Neural cell (in vitro differentiated cells): ENCODE measurements at regions not wholly inside any gene's neighbourhood (a gene's known extent, or its start where the extent isn't known, plus 50 kb on each side); places are given as distances from the start of the nearest gene placed in this dataset.

ENCODE experiments used
- H2AFZ ChIP-seq: fragments of 200-600, 300-800 bp; sonication (generic), shearing (Covaris generic); 2 replicates; pipeline ENCODE4 v1.6.0; 2014; ENCODE audit warnings: low read depth, mild to moderate bottlenecking, antibody characterized with exemption, low read length, moderate library complexity
- H3F3A ChIP-seq: fragments of 200-600 bp; shearing (Covaris generic); 2 replicates; pipeline ENCODE4 v1.6.1; 2016; ENCODE audit warnings: mild to moderate bottlenecking, moderate library complexity, mixed read lengths, antibody characterized with exemption, low read length; ENCODE audit not compliant: insufficient read depth, poor library complexity, severe bottlenecking
- H3K27ac ChIP-seq: fragments of 200-600, 300-800 bp; sonication (generic), shearing (Covaris generic); 2 replicates; pipeline ENCODE4 v1.5.1; 2014; ENCODE audit warnings: mild to moderate bottlenecking, low read length, moderate library complexity
- H3K27me3 ChIP-seq: fragments of 300-800, 200-600 bp; sonication (generic), shearing (Covaris generic); 2 replicates; pipeline ENCODE4 v1.6.0; 2014; ENCODE audit warnings: mild to moderate bottlenecking, low read depth, low read length, moderate library complexity; ENCODE audit not compliant: insufficient read depth
- H3K36me3 ChIP-seq: fragments of 300-800, 200-600 bp; sonication (generic), shearing (Covaris generic); 2 replicates; pipeline ENCODE4 v1.5.1; 2014; ENCODE audit warnings: mild to moderate bottlenecking, antibody characterized with exemption, low read length, moderate library complexity; ENCODE audit not compliant: insufficient read depth
- H3K4me2 ChIP-seq: fragments of 300-800, 200-600 bp; sonication (generic), shearing (Covaris generic); 2 replicates; pipeline ENCODE4 v1.6.0; 2014; ENCODE audit warnings: mild to moderate bottlenecking, low read length
- H3K4me3 ChIP-seq: fragments of 300-800, 200-600 bp; sonication (generic), shearing (Covaris generic); 2 replicates; pipeline ENCODE4 v1.5.1; 2014; ENCODE audit warnings: mild to moderate bottlenecking, low read length, moderate library complexity
- H3K79me2 ChIP-seq: fragments of 200-600 bp; shearing (Covaris generic); replicated peaks from 2 replicates; pipeline ENCODE4 v1.6.0; 2014; ENCODE audit warnings: mild to moderate bottlenecking, low read length, moderate library complexity; ENCODE audit not compliant: insufficient read depth
- H3K9ac ChIP-seq: fragments of 300-800, 200-600 bp; sonication (generic), shearing (Covaris generic); 2 replicates; pipeline ENCODE4 v1.6.1; 2016; ENCODE audit warnings: mild to moderate bottlenecking, low read length, mixed read lengths
- H3K9me2 ChIP-seq: fragments of 200-600 bp; shearing (Covaris generic); 2 replicates; pipeline ENCODE4 v1.6.1; 2016; ENCODE audit warnings: mild to moderate bottlenecking, low read length, mixed read lengths; ENCODE audit not compliant: insufficient read depth
- H3K9me3 ChIP-seq: fragments of 200-600, 300-800 bp; sonication (generic), shearing (Covaris generic); 2 replicates; pipeline ENCODE4 v1.6.1; 2016; ENCODE audit warnings: mild to moderate bottlenecking, mixed run types, low read length, moderate library complexity, mixed read lengths
- H4K20me1 ChIP-seq: fragments of 200-600 bp; shearing (Covaris generic); 2 replicates; pipeline ENCODE4 v1.6.1; 2016; ENCODE audit warnings: mild to moderate bottlenecking, mixed run types; ENCODE audit not compliant: insufficient read depth
- EP300 ChIP-seq: fragments of 450-650 bp; conservative IDR thresholded peaks from 2 replicates; pipeline ENCODE4 v1.6.1; 2014; ENCODE audit warnings: antibody characterized with exemption, mild to moderate bottlenecking, moderate library complexity; ENCODE audit not compliant: poor library complexity, severe bottlenecking
- EZH2 ChIP-seq: fragments of 200-600, 300-800 bp; shearing (Covaris generic), sonication (generic); IDR thresholded peaks from 2 replicates; pipeline ENCODE4 v1.6.1; 2014; ENCODE audit warnings: antibody characterized with exemption, low read length, borderline replicate concordance, mild to moderate bottlenecking; ENCODE audit not compliant: insufficient read depth, poor library complexity, severe bottlenecking
- MXI1 ChIP-seq: fragments of 450-650 bp; conservative IDR thresholded peaks from 2 replicates; pipeline ENCODE4 v1.6.1; 2014; ENCODE audit warnings: antibody characterized with exemption, mild to moderate bottlenecking; ENCODE audit not compliant: poor library complexity, severe bottlenecking
- POLR2AphosphoS5 ChIP-seq: IDR thresholded peaks from 2 replicates; pipeline ENCODE4 v1.6.1; 2012
- RAD21 ChIP-seq: fragments of 450-650 bp; conservative IDR thresholded peaks from 2 replicates; pipeline ENCODE4 v1.6.1; 2014; ENCODE audit warnings: antibody characterized with exemption, mild to moderate bottlenecking, moderate library complexity
- SMC3 ChIP-seq: fragments of 450-650 bp; conservative IDR thresholded peaks from 2 replicates; pipeline ENCODE4 v1.6.1; 2014; ENCODE audit warnings: antibody characterized with exemption, mild to moderate bottlenecking, moderate library complexity; ENCODE audit not compliant: poor library complexity
- TAF1 ChIP-seq: IDR thresholded peaks from 2 replicates; pipeline ENCODE4 v1.6.1; 2012; ENCODE audit warnings: low read depth
- TF ChIP-seq, protein P1 (sequence below): IDR thresholded peaks from 2 replicates; pipeline ENCODE4 v1.6.1; 2012; ENCODE audit warnings: borderline replicate concordance
- TF ChIP-seq, protein P2 (sequence below): fragments of 450-650 bp; IDR thresholded peaks from 2 replicates; pipeline ENCODE4 v1.5.1; 2014; ENCODE audit warnings: antibody characterized with exemption, mild to moderate bottlenecking, moderate library complexity; ENCODE audit not compliant: poor library complexity, severe bottlenecking

DNA sequence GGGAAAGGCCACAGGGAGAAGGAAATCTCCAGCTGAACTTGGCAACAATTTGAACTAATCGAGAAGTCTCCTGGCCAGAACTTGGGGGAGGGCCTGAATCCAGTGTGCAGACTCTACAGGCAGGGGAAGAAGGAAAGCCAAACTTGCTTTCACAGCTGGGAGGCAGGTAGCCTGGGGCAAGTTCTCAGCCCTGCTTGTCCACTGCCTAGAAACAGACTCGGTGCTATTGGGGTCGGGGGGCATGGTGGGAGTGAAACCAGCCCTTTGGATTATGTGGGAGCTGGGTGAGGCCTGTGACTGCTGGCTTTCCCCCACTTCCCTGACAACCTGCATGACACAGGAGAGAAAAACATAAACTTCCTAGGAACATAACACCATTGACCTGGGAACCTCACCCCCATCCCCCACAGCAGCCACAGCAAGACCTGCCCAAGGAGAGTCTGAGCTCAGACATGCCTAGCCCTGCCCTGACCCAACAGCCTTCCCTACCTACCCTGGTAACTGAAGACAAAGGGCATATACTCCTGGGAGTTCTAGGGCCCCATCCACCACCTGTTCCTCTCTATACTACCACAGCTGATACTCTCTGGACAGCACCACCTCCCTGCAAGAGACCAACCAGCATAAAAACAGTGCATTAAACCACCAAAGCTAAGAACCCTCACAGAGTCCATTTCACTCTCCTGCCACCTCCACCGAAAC is 103.7 kb upstream of the MNS1 start:
- H3K9me2 ChIP-seq, result no peaks in the 10 kb centered on the region
- H3K27ac ChIP-seq, result no peak overlapping the region
- H3K36me3 ChIP-seq, result no peaks in the 10 kb centered on the region
- no peak overlapping the region for H3K9ac ChIP-seq
- H3F3A ChIP-seq, result no peaks in the 10 kb centered on the region
- H3K4me2 ChIP-seq, result no peak overlapping the region
- no peaks in the 10 kb centered on the region for H3K9me3 ChIP-seq
- H3K27me3 ChIP-seq, result no peaks in the 10 kb centered on the region
- no peaks in the 10 kb centered on the region for H3K79me2 ChIP-seq
- no peak overlapping the region for H2AFZ ChIP-seq
- TF ChIP-seq RAD21, result no peak
- TF ChIP-seq, protein P1, sequence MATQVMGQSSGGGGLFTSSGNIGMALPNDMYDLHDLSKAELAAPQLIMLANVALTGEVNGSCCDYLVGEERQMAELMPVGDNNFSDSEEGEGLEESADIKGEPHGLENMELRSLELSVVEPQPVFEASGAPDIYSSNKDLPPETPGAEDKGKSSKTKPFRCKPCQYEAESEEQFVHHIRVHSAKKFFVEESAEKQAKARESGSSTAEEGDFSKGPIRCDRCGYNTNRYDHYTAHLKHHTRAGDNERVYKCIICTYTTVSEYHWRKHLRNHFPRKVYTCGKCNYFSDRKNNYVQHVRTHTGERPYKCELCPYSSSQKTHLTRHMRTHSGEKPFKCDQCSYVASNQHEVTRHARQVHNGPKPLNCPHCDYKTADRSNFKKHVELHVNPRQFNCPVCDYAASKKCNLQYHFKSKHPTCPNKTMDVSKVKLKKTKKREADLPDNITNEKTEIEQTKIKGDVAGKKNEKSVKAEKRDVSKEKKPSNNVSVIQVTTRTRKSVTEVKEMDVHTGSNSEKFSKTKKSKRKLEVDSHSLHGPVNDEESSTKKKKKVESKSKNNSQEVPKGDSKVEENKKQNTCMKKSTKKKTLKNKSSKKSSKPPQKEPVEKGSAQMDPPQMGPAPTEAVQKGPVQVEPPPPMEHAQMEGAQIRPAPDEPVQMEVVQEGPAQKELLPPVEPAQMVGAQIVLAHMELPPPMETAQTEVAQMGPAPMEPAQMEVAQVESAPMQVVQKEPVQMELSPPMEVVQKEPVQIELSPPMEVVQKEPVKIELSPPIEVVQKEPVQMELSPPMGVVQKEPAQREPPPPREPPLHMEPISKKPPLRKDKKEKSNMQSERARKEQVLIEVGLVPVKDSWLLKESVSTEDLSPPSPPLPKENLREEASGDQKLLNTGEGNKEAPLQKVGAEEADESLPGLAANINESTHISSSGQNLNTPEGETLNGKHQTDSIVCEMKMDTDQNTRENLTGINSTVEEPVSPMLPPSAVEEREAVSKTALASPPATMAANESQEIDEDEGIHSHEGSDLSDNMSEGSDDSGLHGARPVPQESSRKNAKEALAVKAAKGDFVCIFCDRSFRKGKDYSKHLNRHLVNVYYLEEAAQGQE, result no peak
- TF ChIP-seq MXI1, result no peak
- TF ChIP-seq, protein P2, sequence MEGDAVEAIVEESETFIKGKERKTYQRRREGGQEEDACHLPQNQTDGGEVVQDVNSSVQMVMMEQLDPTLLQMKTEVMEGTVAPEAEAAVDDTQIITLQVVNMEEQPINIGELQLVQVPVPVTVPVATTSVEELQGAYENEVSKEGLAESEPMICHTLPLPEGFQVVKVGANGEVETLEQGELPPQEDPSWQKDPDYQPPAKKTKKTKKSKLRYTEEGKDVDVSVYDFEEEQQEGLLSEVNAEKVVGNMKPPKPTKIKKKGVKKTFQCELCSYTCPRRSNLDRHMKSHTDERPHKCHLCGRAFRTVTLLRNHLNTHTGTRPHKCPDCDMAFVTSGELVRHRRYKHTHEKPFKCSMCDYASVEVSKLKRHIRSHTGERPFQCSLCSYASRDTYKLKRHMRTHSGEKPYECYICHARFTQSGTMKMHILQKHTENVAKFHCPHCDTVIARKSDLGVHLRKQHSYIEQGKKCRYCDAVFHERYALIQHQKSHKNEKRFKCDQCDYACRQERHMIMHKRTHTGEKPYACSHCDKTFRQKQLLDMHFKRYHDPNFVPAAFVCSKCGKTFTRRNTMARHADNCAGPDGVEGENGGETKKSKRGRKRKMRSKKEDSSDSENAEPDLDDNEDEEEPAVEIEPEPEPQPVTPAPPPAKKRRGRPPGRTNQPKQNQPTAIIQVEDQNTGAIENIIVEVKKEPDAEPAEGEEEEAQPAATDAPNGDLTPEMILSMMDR, result no peak
- TF ChIP-seq SMC3, result no peak
- H4K20me1 ChIP-seq, result no peaks in the 10 kb centered on the region
- H3K4me3 ChIP-seq, result no peak overlapping the region

DNA sequence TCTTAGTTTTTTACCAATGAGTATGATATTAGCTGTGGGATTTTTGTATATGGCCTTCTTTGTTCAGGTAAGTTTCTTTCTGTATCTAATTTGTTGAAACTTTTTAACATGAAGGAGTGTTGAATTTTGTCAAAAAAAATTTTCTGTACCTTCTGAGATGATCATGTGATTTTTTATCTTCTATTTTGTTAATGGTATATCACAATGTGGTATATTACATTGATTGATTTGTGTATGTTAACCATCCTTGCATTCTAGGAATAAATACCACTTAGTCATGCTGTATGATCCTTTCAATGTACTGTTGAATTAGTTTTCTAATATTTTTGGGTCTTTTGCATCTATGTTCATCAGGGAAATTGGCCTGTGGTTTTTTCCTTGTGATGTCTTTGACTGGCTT is 92.5 kb upstream of the MNS1 start:
- TF ChIP-seq, protein P2, result no peak
- no peak for TF ChIP-seq MXI1
- TF ChIP-seq RAD21, result no peak
- TF ChIP-seq, protein P1, result no peak
- TF ChIP-seq SMC3, result no peak
- no peak for TF ChIP-seq TAF1
- no peak for TF ChIP-seq POLR2AphosphoS5
- TF ChIP-seq EZH2, result no peak
- no peak for TF ChIP-seq EP300
- Histone ChIP-seq H3K9me3 (peaks cover 5% of the 10 kb centered on the region), H3K79me2 (no peaks in the 10 kb centered on the region), H3K27me3 (no peaks in the 10 kb centered on the region), H3K4me2 (no peak overlapping the region), H4K20me1 (no peaks in the 10 kb centered on the region), H3F3A (no peaks in the 10 kb centered on the region), H2AFZ (no peak overlapping the region), H3K9ac (no peak overlapping the region), H3K27ac (no peak overlapping the region), H3K9me2 (no peaks in the 10 kb centered on the region), H3K4me3 (no peak overlapping the region), H3K36me3 (no peaks in the 10 kb centered on the region)
